H1 (cell line): ENCODE measurements at regions not wholly inside any gene's neighbourhood (a gene's known extent, or its start where the extent isn't known, plus 50 kb on each side); places are given as distances from the start of the nearest gene placed in this dataset.

ENCODE experiments used
- CTCF ChIA-PET: fragments of 300-600 bp; sonication (Branson Sonifier 250); formaldehyde crosslinking; loops from one replicate; lab custom pipeline; 2021; ENCODE audit not compliant: partially characterized antibody; lab: Charles Lee
- POLR2A ChIA-PET: fragments of 300-600 bp; sonication (Branson Sonifier 250); formaldehyde crosslinking; loops from one replicate; lab custom pipeline; 2021; ENCODE audit warnings: inconsistent platforms; ENCODE audit not compliant: partially characterized antibody; lab: Charles Lee
- DNase-seq, 2 experiments: peaks; one replicate each; pipeline versions ENCODE4 v3.0.0 to v3.0.0-alpha.2; 2010 to 2022; ENCODE audit warnings: low spot score in 2 of 2, low read depth in 1 of 2, mixed read lengths in 1 of 2
- FAIRE-seq: peaks from 2 replicates; lab custom pipeline; 2011; peaks lifted over from hg19 to GRCh38; lab: Jason Lieb, UNC
- H2AFZ ChIP-seq: 2 replicates; pipeline ENCODE4 v1.8.1; 2012; ENCODE audit warnings: low read length, inconsistent platforms
- H2AK5ac ChIP-seq: 2 replicates; pipeline ENCODE4 v1.6.1; 2013; ENCODE audit warnings: low read depth, low read length
- H2BK120ac ChIP-seq: replicated peaks from 2 replicates; pipeline ENCODE3; 2013; ENCODE audit warnings: low read depth, low read length, inconsistent platforms
- H2BK12ac ChIP-seq: 2 replicates; pipeline ENCODE4 v1.6.1; 2013; ENCODE audit warnings: low read depth, low read length
- H2BK15ac ChIP-seq: 2 replicates; pipeline ENCODE4 v1.6.1; 2013; ENCODE audit warnings: low read length
- H2BK20ac ChIP-seq: 2 replicates; pipeline ENCODE4 v1.6.1; 2013; ENCODE audit warnings: low read length
- H2BK5ac ChIP-seq: 2 replicates; pipeline ENCODE4 v1.6.1; 2013; ENCODE audit warnings: low read depth, low read length
- H3K14ac ChIP-seq: 2 replicates; pipeline ENCODE4 v1.6.1; 2013; ENCODE audit warnings: inconsistent platforms; ENCODE audit not compliant: insufficient read length
- H3K18ac ChIP-seq: 2 replicates; pipeline ENCODE4 v1.6.1; 2013; ENCODE audit warnings: low read length; ENCODE audit errors: extremely low read depth
- H3K23ac ChIP-seq: 2 replicates; pipeline ENCODE4 v1.6.1; 2013; ENCODE audit warnings: inconsistent platforms; ENCODE audit not compliant: insufficient read length
- H3K23me2 ChIP-seq: 2 replicates; pipeline ENCODE4 v1.6.1; 2013; ENCODE audit warnings: low read depth, low read length
- H3K27ac ChIP-seq: 2 replicates; pipeline ENCODE4 v1.6.1; 2011; ENCODE audit warnings: low read depth, low read length, inconsistent platforms
- H3K27me3 ChIP-seq, 4 experiments: replicated peaks in 1 of 4; 1 replicate in 1 of 4; 2 replicates in 3 of 4; pipeline versions ENCODE4 v1.6.1 to v1.8.1; 2011 to 2013; ENCODE audit warnings: low read length in 3 of 4, mild to moderate bottlenecking in 3 of 4, inconsistent platforms in 2 of 4, mixed read lengths in 2 of 4, moderate library complexity in 1 of 4; ENCODE audit not compliant: control insufficient read depth in 3 of 4, insufficient read depth in 3 of 4; ENCODE audit errors: extremely low read depth in 1 of 4
- H3K36me3 ChIP-seq, 4 experiments: 2 replicates each; pipeline versions ENCODE4 v1.6.1 to v1.8.1; 2011 to 2013; ENCODE audit warnings: mild to moderate bottlenecking in 4 of 4, low read length in 3 of 4, moderate library complexity in 2 of 4, control low read depth in 1 of 4, inconsistent platforms in 1 of 4; ENCODE audit not compliant: insufficient read depth in 4 of 4, control insufficient read depth in 2 of 4
- H3K4ac ChIP-seq: replicated peaks from 2 replicates; pipeline ENCODE3; 2013; ENCODE audit warnings: low read length, low read depth, mixed read lengths, inconsistent platforms; ENCODE audit not compliant: insufficient read length
- H3K4me1 ChIP-seq, 4 experiments: replicated peaks in 1 of 4; 1 replicate in 1 of 4; 2 replicates in 3 of 4; pipeline versions ENCODE4 v1.6.1 to v1.8.1; 2011 to 2013; ENCODE audit warnings: low read length in 3 of 4, inconsistent platforms in 2 of 4, mixed read lengths in 1 of 4; ENCODE audit not compliant: insufficient read depth in 4 of 4, control insufficient read depth in 3 of 4
- H3K4me2 ChIP-seq, 2 experiments: 2 replicates each; pipeline versions ENCODE4 v1.6.1 to v1.8.1; 2011 to 2013; ENCODE audit warnings: low read depth in 2 of 2, low read length in 2 of 2, control low read depth in 1 of 2, inconsistent platforms in 1 of 2, mild to moderate bottlenecking in 1 of 2; ENCODE audit not compliant: insufficient read depth in 1 of 2
- H3K4me3 ChIP-seq, 4 experiments: fragments of 200-600, 300-600 bp in 1 of 4; sonication (generic), shearing (Covaris generic), sonication (Bioruptor Twin) in 1 of 4; 2 replicates each; pipeline versions ENCODE4 v1.5.1 to v1.8.1; 2011 to 2016; ENCODE audit warnings: low read length in 4 of 4, low read depth in 3 of 4, control low read depth in 2 of 4, inconsistent platforms in 2 of 4, mild to moderate bottlenecking in 2 of 4, mixed read lengths in 1 of 4, moderate library complexity in 1 of 4; ENCODE audit not compliant: insufficient read depth in 2 of 4; ENCODE audit errors: extremely low read depth in 1 of 4
- H3K56ac ChIP-seq: replicated peaks from 2 replicates; pipeline ENCODE3; 2013; ENCODE audit warnings: low read depth, mild to moderate bottlenecking, mixed read lengths, low read length, inconsistent platforms; ENCODE audit not compliant: insufficient read length
- H3K79me1 ChIP-seq: 2 replicates; pipeline ENCODE4 v1.6.1; 2013; ENCODE audit warnings: low read depth, low read length, control low read depth
- H3K79me2 ChIP-seq, 2 experiments: 2 replicates each; pipeline versions ENCODE4 v1.6.1 to v1.8.1; 2012 to 2013; ENCODE audit warnings: low read length in 2 of 2, mild to moderate bottlenecking in 2 of 2, inconsistent platforms in 1 of 2; ENCODE audit not compliant: insufficient read depth in 2 of 2, control insufficient read depth in 1 of 2
- H3K9ac ChIP-seq, 4 experiments: replicated peaks in 1 of 4; 1 replicate in 1 of 4; 2 replicates in 3 of 4; pipeline versions ENCODE4 v1.6.1 to v1.8.1; 2011 to 2013; ENCODE audit warnings: low read depth in 3 of 4, low read length in 3 of 4, control low read depth in 2 of 4, mild to moderate bottlenecking in 2 of 4, moderate library complexity in 2 of 4, inconsistent platforms in 1 of 4; ENCODE audit errors: extremely low read depth in 1 of 4
- H3K9me3 ChIP-seq, 2 experiments: 2 replicates each; pipeline versions ENCODE4 v1.6.1 to v1.8.1; 2012 to 2013; ENCODE audit warnings: mild to moderate bottlenecking in 2 of 2, moderate library complexity in 2 of 2, control low read depth in 1 of 2, inconsistent platforms in 1 of 2, low read depth in 1 of 2, low read length in 1 of 2, mixed read lengths in 1 of 2; ENCODE audit not compliant: insufficient read depth in 2 of 2
- H4K20me1 ChIP-seq, 2 experiments: replicated peaks in 1 of 2; 2 replicates each; pipeline versions ENCODE3 to v1.8.1; 2011 to 2013; ENCODE audit warnings: inconsistent platforms in 2 of 2, low read length in 2 of 2, mild to moderate bottlenecking in 1 of 2; ENCODE audit not compliant: insufficient read depth in 2 of 2, control insufficient read depth in 1 of 2
- H4K5ac ChIP-seq: 2 replicates; pipeline ENCODE4 v1.6.1; 2013; ENCODE audit warnings: low read length, low read depth, mixed read lengths, inconsistent platforms; ENCODE audit not compliant: insufficient read length
- H4K8ac ChIP-seq: 2 replicates; pipeline ENCODE4 v1.8.0; 2013; ENCODE audit warnings: mild to moderate bottlenecking, moderate library complexity, low read length, inconsistent platforms; ENCODE audit not compliant: insufficient read depth; ENCODE audit errors: extremely low read depth
- H4K91ac ChIP-seq: replicated peaks from 2 replicates; pipeline ENCODE3; 2013; ENCODE audit warnings: low read length, mixed read lengths, inconsistent platforms; ENCODE audit not compliant: insufficient read length
- CHD2 ChIP-seq: IDR thresholded peaks from 2 replicates; pipeline ENCODE4 v1.6.1; 2012; ENCODE audit warnings: low read length, improper control_type of control experiment
- WGBS, 2 experiments: shearing (Covaris generic) in 1 of 2; methylation state at CpG; one replicate each; pipeline versions ENCODE4 v1.1.6 to v1.1.7; 2013 to 2015; ENCODE audit warnings: low lambda C conversion rate in 2 of 2, mixed read lengths in 2 of 2, inconsistent platforms in 1 of 2, low coverage in 1 of 2, missing lambda C conversion rate in 1 of 2; ENCODE audit not compliant: insufficient replicate concordance in 2 of 2, insufficient coverage in 1 of 2, insufficient read length in 1 of 2; ENCODE audit errors: extremely low coverage in 1 of 2, missing lambda C conversion rate in 1 of 2; 5-methylcytosine and 5-hydroxymethylcytosine counted together

DNA sequence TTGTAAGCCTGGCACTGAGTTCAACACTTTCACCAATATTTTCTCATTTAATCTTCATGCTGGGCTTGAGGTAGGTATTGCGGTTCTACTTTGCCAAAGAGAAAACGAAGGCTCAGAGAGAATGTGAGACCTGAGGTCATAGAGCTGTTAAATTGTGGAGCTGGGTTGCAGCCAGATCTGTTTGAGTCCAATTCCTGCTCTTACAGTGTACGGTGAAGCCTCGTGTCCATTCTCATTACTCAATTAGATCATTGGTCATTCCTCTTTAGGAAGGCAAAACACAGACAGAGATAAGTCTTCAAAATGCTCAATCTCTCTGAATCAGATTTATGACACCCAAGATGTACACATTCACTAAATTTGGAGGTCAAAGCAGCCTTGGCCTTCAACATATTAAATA, 559.0 kb upstream of the DAB1 start:
- Histone ChIP-seq H3K27ac (no peak overlapping the region), H3K4ac (no peak overlapping the region), H4K20me1 (no peaks in the 10 kb centered on the region), H3K4me2 (no peak overlapping the region), H3K23me2 (no peaks in the 10 kb centered on the region), H3K4me3 (no peak overlapping the region), H4K5ac (no peak overlapping the region), H3K56ac (no peak overlapping the region)
- POLR2A ChIA-PET: no interaction called here
- no peak for FAIRE-seq
- 95% methylated on average over 4 of the region's 4 CpGs; no CpG with 5 or more reads in 1 of the 2 experiments for WGBS, 2 experiments
- TF ChIP-seq CHD2: no peak
- TF ChIP-seq, all 59 proteins: peak for 0
- H2BK5ac ChIP-seq: no peak overlapping the region; the same call in 1 of the 2 replicates
- H3K14ac ChIP-seq: no peak overlapping the region
- peak overlapping the region; percentile 76; the same call in 1 of the 2 replicates for H2BK20ac ChIP-seq
- H2BK12ac ChIP-seq: peak overlapping the region; percentile 51; the same call in 1 of the 2 replicates
- H3K36me3 ChIP-seq: no peaks in the 10 kb centered on the region
- H3K27me3 ChIP-seq: no peaks in the 10 kb centered on the region; a peak in 1 of 7 replicates
- DNase-seq: no peak
- no peak overlapping the region for H2BK15ac ChIP-seq
- H4K8ac ChIP-seq: no peak overlapping the region
- CTCF ChIA-PET: interaction anchor here (0.7 to 1.2 kb wide), 3 partner anchors 14 to 202 kb away, joined by 3 read pairs; no protein-coding TSS in a partner anchor
- no peaks in the 10 kb centered on the region for H3K79me2 ChIP-seq
- H3K9ac ChIP-seq: no peak overlapping the region
- no peak overlapping the region for H3K23ac ChIP-seq
- H3K18ac ChIP-seq: peak overlapping the region; percentile 15; the same call in 1 of the 2 replicates
- H2AFZ ChIP-seq: no peak overlapping the region
- no peak overlapping the region; the same call in 1 of the 2 replicates for H2AK5ac ChIP-seq
- H4K91ac ChIP-seq: peak overlapping the region; percentile 46
- H3K4me1 ChIP-seq: peaks cover 4 to 18% (median 12%) of the 10 kb centered on the region in 4 experiments; a peak in 5 of 7 replicates
- no peak overlapping the region for H2BK120ac ChIP-seq
- no peaks in the 10 kb centered on the region for H3K9me3 ChIP-seq
- no peaks in the 10 kb centered on the region for H3K79me1 ChIP-seq
